Heart left ventricle (tissue), 13 donors: ENCODE measurements at regions not wholly inside any gene's neighbourhood (a gene's known extent, or its start where the extent isn't known, plus 50 kb on each side); places are given as distances from the start of the nearest gene placed in this dataset.

ENCODE experiments used
- CTCF ChIP-seq, 12 donors: fragments of 200-600 bp; sonication (generic) in 4 of 12; IDR thresholded peaks; one replicate each; pipeline versions ENCODE4 v1.5.0 to v1.8.0; 2018 to 2022; ENCODE audit warnings: antibody characterized with exemption in 12 of 12, mild to moderate bottlenecking in 5 of 12
- POLR2A ChIP-seq, 2 donors: fragments of 450-650 bp; IDR thresholded peaks; one replicate each; pipeline ENCODE4 v1.6.1; 2017; ENCODE audit warnings: antibody characterized with exemption in 2 of 2, mild to moderate bottlenecking in 2 of 2, moderate library complexity in 2 of 2
- donor health status: ischemic (EF 13 %, LVEDD 7.1; RV severe dilation, severe dysfunction).
- donor health status: DM: no; HTN: yes; CAD: no.
- donor health status: DM: no; HTN: no; CAD: no.
- donor health status: ischemic (EF 25% LVEDD 6.9; RV normal size, moderate dysfunction).
- donor health status: ischemic (EF 25% LVEDD 5.7; RV mildly dilated, moderate dysfunction).
- donor health status: ischemic (EF 35%, LVEDD 5.7; RV mildly dilated, moderate dysfunction).
- donor health status: nonischemic (EF 11% LVEDD 7.7; RV severe dilation, severe dysfunction).
- donor health status: DM: yes; HTN: yes; CAD: no.
- donor health status: PGD.
- donor health status: ischemic (EF 29% LVEDD 5.4; RV normal size, mild dysfunction).
- donor health status: nonischemic (EF 23%, LVEDD 6.1; RV moderate dilation, normal function).

GRCh38 chr3:18132991-18133390, 292.1 kb downstream of the SATB1 start:
- no peak for TF ChIP-seq POLR2A (IDR thresholded peaks at IDR 0.05)
- no peak for TF ChIP-seq CTCF (IDR thresholded peaks at IDR 0.05)
